ENCODE measurements at regions not wholly inside any gene's neighbourhood (a gene's known extent, or its start where the extent isn't known, plus 50 kb on each side); places are given as distances from the start of the nearest gene placed in this dataset.

DNA sequence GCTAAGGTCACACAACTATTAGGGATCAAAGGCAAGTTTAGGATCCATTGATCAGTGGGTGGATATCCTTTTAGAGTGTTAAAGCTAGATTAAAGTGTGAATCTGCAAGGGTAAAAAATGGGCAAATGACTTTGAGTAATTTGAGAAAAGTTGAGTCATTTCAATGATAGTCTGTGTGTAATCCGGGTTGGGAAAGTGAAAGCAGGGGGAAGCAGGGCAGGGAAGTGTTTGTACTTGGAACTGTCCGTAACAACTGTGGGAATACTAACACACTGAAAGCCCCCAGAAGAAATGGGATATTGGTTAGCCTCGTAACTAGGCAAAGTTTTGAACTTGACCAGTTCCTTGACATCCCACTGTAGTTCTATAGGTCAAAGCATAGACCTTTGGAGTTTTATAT, 187.2 kb upstream of the SLITRK3 start:
- TF ChIP-seq, protein P1, sequence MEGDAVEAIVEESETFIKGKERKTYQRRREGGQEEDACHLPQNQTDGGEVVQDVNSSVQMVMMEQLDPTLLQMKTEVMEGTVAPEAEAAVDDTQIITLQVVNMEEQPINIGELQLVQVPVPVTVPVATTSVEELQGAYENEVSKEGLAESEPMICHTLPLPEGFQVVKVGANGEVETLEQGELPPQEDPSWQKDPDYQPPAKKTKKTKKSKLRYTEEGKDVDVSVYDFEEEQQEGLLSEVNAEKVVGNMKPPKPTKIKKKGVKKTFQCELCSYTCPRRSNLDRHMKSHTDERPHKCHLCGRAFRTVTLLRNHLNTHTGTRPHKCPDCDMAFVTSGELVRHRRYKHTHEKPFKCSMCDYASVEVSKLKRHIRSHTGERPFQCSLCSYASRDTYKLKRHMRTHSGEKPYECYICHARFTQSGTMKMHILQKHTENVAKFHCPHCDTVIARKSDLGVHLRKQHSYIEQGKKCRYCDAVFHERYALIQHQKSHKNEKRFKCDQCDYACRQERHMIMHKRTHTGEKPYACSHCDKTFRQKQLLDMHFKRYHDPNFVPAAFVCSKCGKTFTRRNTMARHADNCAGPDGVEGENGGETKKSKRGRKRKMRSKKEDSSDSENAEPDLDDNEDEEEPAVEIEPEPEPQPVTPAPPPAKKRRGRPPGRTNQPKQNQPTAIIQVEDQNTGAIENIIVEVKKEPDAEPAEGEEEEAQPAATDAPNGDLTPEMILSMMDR (IDR thresholded peaks at IDR 0.05), result no peak
- TF ChIP-seq POLR2A (IDR thresholded peaks at IDR 0.05) (no peak), POLR2AphosphoS5 (IDR thresholded peaks at IDR 0.05) (no peak)

Data from suprapubic skin (tissue), 4 donors.